ENCODE measurements at regions not wholly inside any gene's neighbourhood (a gene's known extent, or its start where the extent isn't known, plus 50 kb on each side); places are given as distances from the start of the nearest gene placed in this dataset.

DNA sequence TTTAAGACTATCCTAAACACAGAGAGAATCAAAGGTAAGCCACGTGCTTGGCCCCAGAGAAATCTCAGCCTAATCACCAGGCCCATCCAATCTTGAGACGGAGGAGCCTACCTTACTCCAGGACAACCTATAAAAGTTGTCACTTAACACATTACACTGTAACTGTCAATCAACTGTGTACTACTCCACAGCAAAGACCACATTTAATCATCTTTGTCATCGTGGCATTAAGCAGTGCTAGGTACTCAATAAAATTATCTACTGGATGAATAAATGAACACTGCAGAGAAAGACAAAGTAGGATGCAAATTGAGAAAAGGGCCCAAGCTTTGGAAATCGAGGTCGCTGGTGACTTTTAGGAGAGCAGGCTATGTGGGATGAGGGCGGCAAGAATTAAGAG is 466.7 kb downstream of the SHQ1 start:
- no peak for TF ChIP-seq BCL11A (IDR thresholded peaks at IDR 0.05; ENCODE audit: low read depth in 2 of 2, low read length in 2 of 2)
- TF ChIP-seq EZH2 (IDR thresholded peaks at IDR 0.05; ENCODE audit: low read depth, low read length, severe bottlenecking) = no peak
- TF ChIP-seq EGR1 (IDR thresholded peaks at IDR 0.05; ENCODE audit: borderline replicate concordance, low read depth, low read length) = no peak
- TF ChIP-seq KDM1A (IDR thresholded peaks at IDR 0.05; ENCODE audit: borderline replicate concordance, low read length) = no peak
- TF ChIP-seq HDAC2 (IDR thresholded peaks at IDR 0.05; ENCODE audit: borderline replicate concordance in 1 of 2, low read depth in 2 of 2, low read length in 2 of 2) = no peak
- TF ChIP-seq TCF12 (IDR thresholded peaks at IDR 0.05; ENCODE audit: low read depth, low read length) = no peak
- TF ChIP-seq, protein P1, sequence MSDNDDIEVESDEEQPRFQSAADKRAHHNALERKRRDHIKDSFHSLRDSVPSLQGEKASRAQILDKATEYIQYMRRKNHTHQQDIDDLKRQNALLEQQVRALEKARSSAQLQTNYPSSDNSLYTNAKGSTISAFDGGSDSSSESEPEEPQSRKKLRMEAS (IDR thresholded peaks at IDR 0.05) = no peak
- TF ChIP-seq CTBP2 (IDR thresholded peaks at IDR 0.05; ENCODE audit: borderline replicate concordance, insufficient read depth, insufficient read length, low read length) = no peak
- TF ChIP-seq SIRT6 (IDR thresholded peaks at IDR 0.05; ENCODE audit: low read length) = no peak
- no peak for TF ChIP-seq SRF (IDR thresholded peaks at IDR 0.05; ENCODE audit: low read depth, low read length)
- no peak for TF ChIP-seq SAP30 (IDR thresholded peaks at IDR 0.05; ENCODE audit: insufficient read depth, insufficient replicate concordance, low read length)
- no peak for TF ChIP-seq YY1 (IDR thresholded peaks at IDR 0.05; ENCODE audit: low read depth, low read length)
- TF ChIP-seq KDM5A (IDR thresholded peaks at IDR 0.05; ENCODE audit: low read length) = no peak
- POLR2A ChIA-PET (ENCODE audit: partially characterized antibody) = no interaction called here

More for the DNA sequence above, 466.7 kb downstream of the SHQ1 start:
- no peak overlapping the region for H4K91ac ChIP-seq (replicated peaks; ENCODE audit: insufficient read length, low read length)
- H2BK15ac ChIP-seq (ENCODE audit: low read length) = no peak overlapping the region
- H3K9me3 ChIP-seq (ENCODE audit: insufficient read depth in 2 of 2, low read depth in 1 of 2, low read length in 1 of 2) = no peaks in the 10 kb centered on the region
- H2BK20ac ChIP-seq (ENCODE audit: low read length) = no peak overlapping the region
- no peak overlapping the region for H3K18ac ChIP-seq (ENCODE audit: extremely low read depth, low read length)
- no peak overlapping the region for H3K9ac ChIP-seq (replicated peaks in 1 of 4; ENCODE audit: extremely low read depth in 1 of 4, low read depth in 3 of 4, low read length in 3 of 4)
- no peak overlapping the region for H2BK12ac ChIP-seq (ENCODE audit: low read depth, low read length)
- CTCF ChIA-PET (ENCODE audit: partially characterized antibody) = no interaction called here
- peaks cover 32% of the 10 kb centered on the region in 2 experiments for H4K20me1 ChIP-seq (replicated peaks in 1 of 2; ENCODE audit: control insufficient read depth in 1 of 2, insufficient read depth in 2 of 2, low read length in 2 of 2)
- H3K4me3 ChIP-seq (ENCODE audit: extremely low read depth in 1 of 4, insufficient read depth in 2 of 4, low read depth in 3 of 4, low read length in 4 of 4) = no peak overlapping the region
- H2BK5ac ChIP-seq (ENCODE audit: low read depth, low read length) = no peak overlapping the region
- H3K23me2 ChIP-seq (ENCODE audit: low read depth, low read length) = no peaks in the 10 kb centered on the region
- H4K5ac ChIP-seq (ENCODE audit: insufficient read length, low read depth, low read length) = no peak overlapping the region
- peaks cover 0 to 14% (median 4%) of the 10 kb centered on the region in 4 experiments; a peak in 3 of 8 replicates for H3K36me3 ChIP-seq (ENCODE audit: control insufficient read depth in 2 of 4, insufficient read depth in 4 of 4, low read length in 3 of 4)
- H3K4me1 ChIP-seq (replicated peaks in 1 of 4; ENCODE audit: control insufficient read depth in 3 of 4, insufficient read depth in 4 of 4, low read length in 3 of 4) = peaks cover 2 to 41% (median 29%) of the 10 kb centered on the region in 4 experiments
- no peak overlapping the region for H4K8ac ChIP-seq (ENCODE audit: extremely low read depth, insufficient read depth, low read length)
- H3K4ac ChIP-seq (replicated peaks; ENCODE audit: insufficient read length, low read depth, low read length) = no peak overlapping the region
- no peak overlapping the region for H2AFZ ChIP-seq (ENCODE audit: low read length)
- no peak overlapping the region for H3K14ac ChIP-seq (ENCODE audit: insufficient read length)
- H3K27ac ChIP-seq (ENCODE audit: low read depth, low read length) = no peak overlapping the region
- H3K23ac ChIP-seq (ENCODE audit: insufficient read length) = no peak overlapping the region
- no peak overlapping the region; a peak in 1 of 4 replicates for H3K4me2 ChIP-seq (ENCODE audit: insufficient read depth in 1 of 2, low read depth in 2 of 2, low read length in 2 of 2)
- H3K79me1 ChIP-seq (ENCODE audit: low read depth, low read length) = peaks cover 13% of the 10 kb centered on the region; the same call in 1 of the 2 replicates
- no peak overlapping the region for H3K56ac ChIP-seq (replicated peaks; ENCODE audit: insufficient read length, low read depth, low read length)
- no peak for DNase-seq (ENCODE audit: low read depth in 1 of 2, low spot score in 2 of 2)
- H2AK5ac ChIP-seq (ENCODE audit: low read depth, low read length) = no peak overlapping the region
- no peak overlapping the region for H2BK120ac ChIP-seq (replicated peaks; ENCODE audit: low read depth, low read length)
- no peak for FAIRE-seq
- H3K27me3 ChIP-seq (replicated peaks in 1 of 4; ENCODE audit: control insufficient read depth in 3 of 4, extremely low read depth in 1 of 4, insufficient read depth in 3 of 4, low read length in 3 of 4) = no peaks in the 10 kb centered on the region
- peaks cover 39 to 84% of the 10 kb centered on the region in 2 experiments for H3K79me2 ChIP-seq (ENCODE audit: control insufficient read depth in 1 of 2, insufficient read depth in 2 of 2, low read length in 2 of 2)
- 89% methylated on average over 6 of the region's 6 CpGs; no CpG with 5 or more reads in 1 of the 2 experiments for WGBS, 2 experiments (ENCODE audit: extremely low coverage in 1 of 2, insufficient coverage in 1 of 2, insufficient read length in 1 of 2, insufficient replicate concordance in 2 of 2, low coverage in 1 of 2, low lambda C conversion rate in 2 of 2, missing lambda C conversion rate in 1 of 2)

Measured in H1 (cell line).